Kidney (tissue), 13 donors: ENCODE measurements at regions not wholly inside any gene's neighbourhood (a gene's known extent, or its start where the extent isn't known, plus 50 kb on each side); places are given as distances from the start of the nearest gene placed in this dataset.

Experiments
- DNase-seq, 5 donors: peaks; one replicate each; pipeline ENCODE4 v3.0.0-alpha.2; 2013 to 2020
- FAIRE-seq: peaks from 2 replicates; lab custom pipeline; 2012; peaks lifted over from hg19 to GRCh38; lab: Jason Lieb, UNC
- H3K27ac ChIP-seq, 2 donors: one replicate each; pipeline ENCODE4 v1.7.0; 2013; ENCODE audit warnings: low read depth in 2 of 2, low read length in 2 of 2, inconsistent platforms in 1 of 2
- H3K27me3 ChIP-seq: one replicate; pipeline ENCODE4 v1.7.1; 2013; ENCODE audit warnings: low read length, inconsistent platforms; ENCODE audit not compliant: control insufficient read depth, insufficient read depth
- H3K36me3 ChIP-seq, 3 donors: one replicate each; pipeline versions ENCODE4 v1.7.0 to v1.7.1; 2013; ENCODE audit warnings: low read length in 3 of 3, control low read depth in 1 of 3, inconsistent platforms in 1 of 3; ENCODE audit not compliant: insufficient read depth in 3 of 3, control insufficient read depth in 2 of 3
- H3K4me1 ChIP-seq, 3 donors: one replicate each; pipeline versions ENCODE4 v1.7.0 to v1.7.1; 2013; ENCODE audit warnings: low read length in 3 of 3, inconsistent platforms in 1 of 3, low read depth in 1 of 3; ENCODE audit not compliant: control insufficient read depth in 2 of 3, insufficient read depth in 2 of 3
- H3K4me3 ChIP-seq, 3 donors: one replicate each; pipeline versions ENCODE4 v1.7.0 to v1.8.1; 2013; ENCODE audit warnings: low read length in 3 of 3, control low read depth in 1 of 3, inconsistent platforms in 1 of 3
- H3K9ac ChIP-seq, 3 donors: one replicate each; pipeline versions ENCODE4 v1.7.0 to v1.7.1; 2013; ENCODE audit warnings: low read length in 3 of 3, control low read depth in 1 of 3, inconsistent platforms in 1 of 3
- H3K9me3 ChIP-seq, 3 donors: one replicate each; pipeline versions ENCODE4 v1.7.0 to v1.7.1; 2013; ENCODE audit warnings: low read length in 3 of 3, control low read depth in 1 of 3, inconsistent platforms in 1 of 3; ENCODE audit not compliant: control insufficient read depth in 2 of 3, insufficient read depth in 1 of 3
- CTCF ChIP-seq: IDR thresholded peaks from 3 replicates; pipeline ENCODE4 v1.5.1; 2012; ENCODE audit warnings: mild to moderate bottlenecking, moderate library complexity, borderline replicate concordance; ENCODE audit not compliant: insufficient read depth; ENCODE audit errors: extremely low read depth
- intact Hi-C: fragments of 100-400 bp; cut with DNase I; formaldehyde crosslinking; loops from one replicate; pipeline ENCODE4 v1.11.1; 2022
- donor health status: control.
- donor health status: control.
- donor health status: control.
- donor health status: control.
- donor health status: control.
- donor health status: DM: yes; HTN: yes; CAD: no.
- donor health status: Normal renal cell carcinoma (clear cell type).

DNA sequence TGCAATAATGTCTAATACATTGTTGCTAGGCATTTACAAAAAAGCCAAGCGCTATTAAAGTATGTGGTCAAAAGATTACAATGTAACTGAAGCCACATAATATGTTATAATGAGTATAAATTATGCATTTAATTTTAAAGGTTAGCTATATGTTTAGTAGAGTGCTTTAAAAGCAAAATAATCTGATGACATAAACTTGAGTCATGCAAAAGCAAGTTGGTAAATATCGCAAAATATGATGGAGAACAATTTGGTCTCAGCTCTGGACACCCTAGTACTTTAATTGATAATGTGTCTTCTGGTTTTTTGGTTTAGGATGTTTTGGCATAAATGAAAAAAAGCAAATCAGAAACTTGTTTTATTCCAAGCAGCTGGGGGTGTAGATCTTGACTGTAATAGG, 188.6 kb upstream of the RREB1 start:
- no peak overlapping the region for H3K9ac ChIP-seq
- no peak overlapping the region for H3K4me3 ChIP-seq
- intact Hi-C loops: no loop called here
- no peak overlapping the region for H3K27ac ChIP-seq
- no peaks in the 10 kb centered on the region for H3K9me3 ChIP-seq
- H3K36me3 ChIP-seq: no peaks in the 10 kb centered on the region
- FAIRE-seq: no peak
- no peak for TF ChIP-seq CTCF
- H3K4me1 ChIP-seq: peaks cover 0 to 19% (median 13%) of the 10 kb centered on the region in 3 donors
- no peak for DNase-seq
- H3K27me3 ChIP-seq: no peaks in the 10 kb centered on the region

- intact Hi-C loops: no loop called here
- no peak overlapping the region for H3K9ac ChIP-seq
- H3K9me3 ChIP-seq: no peaks in the 10 kb centered on the region
- H3K4me1 ChIP-seq: peaks cover 0 to 13% (median 10%) of the 10 kb centered on the region in 3 donors
- no peak overlapping the region for H3K4me3 ChIP-seq
- DNase-seq (no peak), FAIRE-seq (no peak)
- TF ChIP-seq CTCF: no peak
- no peaks in the 10 kb centered on the region for H3K27me3 ChIP-seq
- H3K36me3 ChIP-seq: no peaks in the 10 kb centered on the region
- no peak overlapping the region for H3K27ac ChIP-seq
These were observed 187.4 kb upstream of the RREB1 start for GRCh38 chr6:6920114-6920986.

DNA sequence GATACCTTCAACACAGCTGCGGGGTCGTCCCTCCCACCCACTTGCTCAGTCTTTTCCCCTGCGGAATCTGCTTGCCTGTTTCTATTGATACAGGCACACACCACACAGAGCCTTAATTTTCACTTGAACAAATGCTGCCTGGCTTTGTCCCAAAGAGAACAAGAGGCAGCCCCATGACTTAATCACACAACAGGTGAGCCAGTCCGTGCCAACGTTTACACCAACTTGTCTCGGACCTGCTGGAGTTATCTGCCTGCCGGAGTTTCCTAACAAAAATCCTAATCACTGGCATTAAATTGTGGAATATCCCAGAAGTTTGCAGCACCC, 186.8 kb upstream of the RREB1 start:
- H3K36me3 ChIP-seq: no peaks in the 10 kb centered on the region
- TF ChIP-seq CTCF: no peak
- no peaks in the 10 kb centered on the region for H3K9me3 ChIP-seq
- intact Hi-C loops: no loop called here
- H3K27me3 ChIP-seq: no peaks in the 10 kb centered on the region
- no peak overlapping the region for H3K4me3 ChIP-seq
- FAIRE-seq: no peak
- H3K4me1 ChIP-seq: peaks cover 0 to 10% (median 7%) of the 10 kb centered on the region in 3 donors
- H3K27ac ChIP-seq: no peak overlapping the region
- no peak for DNase-seq
- no peak overlapping the region for H3K9ac ChIP-seq
